ENCODE measurements at regions not wholly inside any gene's neighbourhood (a gene's known extent, or its start where the extent isn't known, plus 50 kb on each side); places are given as distances from the start of the nearest gene placed in this dataset.

DNA sequence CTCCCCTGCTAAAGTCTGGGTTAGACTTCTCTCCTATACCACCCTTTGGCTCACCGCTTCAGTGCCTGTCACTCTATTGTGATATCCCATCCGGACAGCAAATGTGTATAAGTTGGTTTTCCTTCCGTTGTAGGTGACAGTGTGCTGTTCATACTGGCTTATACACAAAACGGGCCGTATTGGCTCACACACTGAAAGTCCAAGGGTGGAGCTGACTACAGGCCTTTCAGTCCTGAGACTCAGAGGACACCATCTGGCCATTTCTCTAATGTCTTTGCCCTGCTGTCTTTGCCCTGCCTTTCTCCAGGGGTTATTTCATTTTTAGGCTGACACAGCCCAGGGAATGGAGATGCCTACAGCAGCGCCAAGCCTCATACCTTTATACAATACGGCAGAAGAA lies 90.7 kb downstream of the URB2 start:
- intact Hi-C loops (cut with DNase I) = no loop called here
- Histone ChIP-seq H3K9ac (ENCODE audit: low read length in 3 of 3) (no peak overlapping the region), H3K9me3 (ENCODE audit: control insufficient read depth in 2 of 3, insufficient read depth in 1 of 3, low read length in 3 of 3) (peaks cover 0 to 5% (median 3%) of the 10 kb centered on the region in 3 donors), H3K4me3 (ENCODE audit: low read length in 3 of 3) (no peak overlapping the region), H3K36me3 (ENCODE audit: control insufficient read depth in 2 of 3, insufficient read depth in 3 of 3, low read length in 3 of 3) (no peaks in the 10 kb centered on the region), H3K27me3 (ENCODE audit: control insufficient read depth, insufficient read depth, low read length) (no peaks in the 10 kb centered on the region), H3K27ac (ENCODE audit: low read depth in 2 of 2, low read length in 2 of 2) (no peak overlapping the region), H3K4me1 (ENCODE audit: control insufficient read depth in 2 of 3, insufficient read depth in 2 of 3, low read depth in 1 of 3, low read length in 3 of 3) (no peaks in the 10 kb centered on the region)
- TF ChIP-seq, protein P1, sequence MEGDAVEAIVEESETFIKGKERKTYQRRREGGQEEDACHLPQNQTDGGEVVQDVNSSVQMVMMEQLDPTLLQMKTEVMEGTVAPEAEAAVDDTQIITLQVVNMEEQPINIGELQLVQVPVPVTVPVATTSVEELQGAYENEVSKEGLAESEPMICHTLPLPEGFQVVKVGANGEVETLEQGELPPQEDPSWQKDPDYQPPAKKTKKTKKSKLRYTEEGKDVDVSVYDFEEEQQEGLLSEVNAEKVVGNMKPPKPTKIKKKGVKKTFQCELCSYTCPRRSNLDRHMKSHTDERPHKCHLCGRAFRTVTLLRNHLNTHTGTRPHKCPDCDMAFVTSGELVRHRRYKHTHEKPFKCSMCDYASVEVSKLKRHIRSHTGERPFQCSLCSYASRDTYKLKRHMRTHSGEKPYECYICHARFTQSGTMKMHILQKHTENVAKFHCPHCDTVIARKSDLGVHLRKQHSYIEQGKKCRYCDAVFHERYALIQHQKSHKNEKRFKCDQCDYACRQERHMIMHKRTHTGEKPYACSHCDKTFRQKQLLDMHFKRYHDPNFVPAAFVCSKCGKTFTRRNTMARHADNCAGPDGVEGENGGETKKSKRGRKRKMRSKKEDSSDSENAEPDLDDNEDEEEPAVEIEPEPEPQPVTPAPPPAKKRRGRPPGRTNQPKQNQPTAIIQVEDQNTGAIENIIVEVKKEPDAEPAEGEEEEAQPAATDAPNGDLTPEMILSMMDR (IDR thresholded peaks at IDR 0.05; ENCODE audit: borderline replicate concordance, extremely low read depth, insufficient read depth) = no peak
- FAIRE-seq = no peak
- DNase-seq = no peak

DNA sequence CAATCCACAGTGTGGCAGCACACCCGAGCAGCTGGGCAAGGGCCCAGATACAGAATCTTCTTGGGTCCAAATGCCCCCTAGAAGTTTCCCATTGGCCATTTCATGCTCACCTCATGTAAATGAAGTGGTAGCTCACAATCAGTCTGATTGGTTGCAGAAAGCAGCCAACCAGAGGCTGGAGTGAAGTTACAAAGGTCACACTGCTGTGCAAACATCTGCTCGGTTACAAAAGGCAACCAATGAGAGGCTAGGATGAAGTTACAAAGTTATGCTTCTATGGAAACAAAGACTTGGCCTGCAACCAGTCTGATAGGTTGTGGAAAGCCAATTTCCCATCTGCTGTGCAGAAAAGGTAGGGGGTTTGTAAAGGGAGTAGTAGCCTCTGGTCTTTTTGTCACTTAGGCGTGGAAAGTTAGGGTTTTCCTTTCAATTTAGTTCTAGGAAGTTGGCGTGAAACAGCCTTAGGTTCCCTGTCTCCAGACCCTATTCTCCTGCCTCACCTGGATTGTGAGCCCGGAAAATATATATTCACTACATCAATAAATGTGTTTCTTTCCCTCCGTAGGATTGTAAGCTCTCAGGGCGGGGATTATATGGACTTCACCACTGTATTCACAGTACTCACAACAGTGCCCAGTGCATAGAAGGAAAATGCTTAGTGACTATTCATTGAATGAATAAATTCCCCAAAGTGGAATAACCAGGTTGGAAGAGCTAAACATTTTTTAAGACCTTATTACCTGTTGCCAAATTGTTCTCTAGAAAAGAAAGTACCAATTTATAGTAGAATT lies 91.9 kb downstream of the URB2 start:
- Histone ChIP-seq H3K9me3 (ENCODE audit: control insufficient read depth in 2 of 3, insufficient read depth in 1 of 3, low read length in 3 of 3) (peaks cover 0 to 9% (median 3%) of the 10 kb centered on the region in 3 donors), H3K4me1 (ENCODE audit: control insufficient read depth in 2 of 3, insufficient read depth in 2 of 3, low read depth in 1 of 3, low read length in 3 of 3) (no peaks in the 10 kb centered on the region), H3K36me3 (ENCODE audit: control insufficient read depth in 2 of 3, insufficient read depth in 3 of 3, low read length in 3 of 3) (no peaks in the 10 kb centered on the region), H3K4me3 (ENCODE audit: low read length in 3 of 3) (no peak overlapping the region), H3K9ac (ENCODE audit: low read length in 3 of 3) (no peak overlapping the region), H3K27me3 (ENCODE audit: control insufficient read depth, insufficient read depth, low read length) (no peaks in the 10 kb centered on the region), H3K27ac (ENCODE audit: low read depth in 2 of 2, low read length in 2 of 2) (no peak overlapping the region)
- TF ChIP-seq, protein P1 (IDR thresholded peaks at IDR 0.05; ENCODE audit: borderline replicate concordance, extremely low read depth, insufficient read depth) = no peak
- DNase-seq (no peak), FAIRE-seq (no peak)
- intact Hi-C loops (cut with DNase I) = no loop called here

DNA sequence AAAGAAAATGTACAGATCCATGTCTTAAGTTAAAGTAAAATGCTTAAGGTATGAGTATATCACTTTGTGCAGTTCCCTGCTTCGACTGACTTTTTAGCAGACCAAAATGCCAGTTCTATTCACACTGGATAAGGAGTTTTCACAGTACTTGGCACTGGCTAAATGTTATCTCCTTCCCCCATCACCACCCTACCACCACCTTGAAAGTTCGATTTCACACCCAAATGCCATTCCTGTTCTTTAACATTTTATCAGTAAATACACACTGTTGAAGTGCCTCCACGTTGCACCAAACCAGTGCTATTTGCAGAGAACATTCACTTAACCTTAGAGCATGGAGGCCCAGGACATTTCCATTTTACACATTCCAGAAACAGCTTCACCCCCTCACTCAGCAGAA lies 100.0 kb downstream of the URB2 start:
- FAIRE-seq = no peak
- H3K27me3 ChIP-seq (ENCODE audit: control insufficient read depth, insufficient read depth, low read length) = no peaks in the 10 kb centered on the region

More for the DNA sequence above, 100.0 kb downstream of the URB2 start:
- H3K9me3 ChIP-seq (ENCODE audit: control insufficient read depth in 2 of 3, insufficient read depth in 1 of 3, low read length in 3 of 3) = peaks cover 0 to 9% (median 3%) of the 10 kb centered on the region in 3 donors
- DNase-seq = no peak
- no peak overlapping the region for H3K4me3 ChIP-seq (ENCODE audit: low read length in 3 of 3)
- TF ChIP-seq, protein P1 (IDR thresholded peaks at IDR 0.05; ENCODE audit: borderline replicate concordance, extremely low read depth, insufficient read depth) = no peak
- H3K4me1 ChIP-seq (ENCODE audit: control insufficient read depth in 2 of 3, insufficient read depth in 2 of 3, low read depth in 1 of 3, low read length in 3 of 3) = no peaks in the 10 kb centered on the region
- intact Hi-C loops (cut with DNase I) = no loop called here
- H3K9ac ChIP-seq (ENCODE audit: low read length in 3 of 3) = no peak overlapping the region
- H3K27ac ChIP-seq (ENCODE audit: low read depth in 2 of 2, low read length in 2 of 2) = no peak overlapping the region
- no peaks in the 10 kb centered on the region for H3K36me3 ChIP-seq (ENCODE audit: control insufficient read depth in 2 of 3, insufficient read depth in 3 of 3, low read length in 3 of 3)
